C4-2B (cell line): ENCODE measurements at regions not wholly inside any gene's neighbourhood (a gene's known extent, or its start where the extent isn't known, plus 50 kb on each side); places are given as distances from the start of the nearest gene placed in this dataset.

Experiments
- ZFX ChIP-seq: fragments of 450-650 bp; IDR thresholded peaks from 2 replicates; pipeline ENCODE4 v1.6.1; 2017
- TF ChIP-seq, protein P1 (sequence below): fragments of 450-650 bp; conservative IDR thresholded peaks from 2 replicates; pipeline ENCODE4 v1.5.1; 2017; ENCODE audit warnings: mild to moderate bottlenecking

- TF ChIP-seq, protein P1, sequence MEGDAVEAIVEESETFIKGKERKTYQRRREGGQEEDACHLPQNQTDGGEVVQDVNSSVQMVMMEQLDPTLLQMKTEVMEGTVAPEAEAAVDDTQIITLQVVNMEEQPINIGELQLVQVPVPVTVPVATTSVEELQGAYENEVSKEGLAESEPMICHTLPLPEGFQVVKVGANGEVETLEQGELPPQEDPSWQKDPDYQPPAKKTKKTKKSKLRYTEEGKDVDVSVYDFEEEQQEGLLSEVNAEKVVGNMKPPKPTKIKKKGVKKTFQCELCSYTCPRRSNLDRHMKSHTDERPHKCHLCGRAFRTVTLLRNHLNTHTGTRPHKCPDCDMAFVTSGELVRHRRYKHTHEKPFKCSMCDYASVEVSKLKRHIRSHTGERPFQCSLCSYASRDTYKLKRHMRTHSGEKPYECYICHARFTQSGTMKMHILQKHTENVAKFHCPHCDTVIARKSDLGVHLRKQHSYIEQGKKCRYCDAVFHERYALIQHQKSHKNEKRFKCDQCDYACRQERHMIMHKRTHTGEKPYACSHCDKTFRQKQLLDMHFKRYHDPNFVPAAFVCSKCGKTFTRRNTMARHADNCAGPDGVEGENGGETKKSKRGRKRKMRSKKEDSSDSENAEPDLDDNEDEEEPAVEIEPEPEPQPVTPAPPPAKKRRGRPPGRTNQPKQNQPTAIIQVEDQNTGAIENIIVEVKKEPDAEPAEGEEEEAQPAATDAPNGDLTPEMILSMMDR: no peak
- TF ChIP-seq ZFX: no peak
Measured at GRCh38 chr2:196538646-196539045, 100.9 kb upstream of the CCDC150 start.
